AML-193 (cell line): ENCODE measurements at regions not wholly inside any gene's neighbourhood (a gene's known extent, or its start where the extent isn't known, plus 50 kb on each side); places are given as distances from the start of the nearest gene placed in this dataset.
"Not testable (repeated sequence)": the region's sequence is repeated elsewhere in the genome, so short reads cannot be mapped to it uniquely, and the experiment has no call there.

ENCODE experiments used
- DNase-seq, 2 experiments: peaks; one replicate each; lab custom pipeline; 2025; lab: John Stamatoyannopoulos, UW

- DNase-seq = no peak
These were observed 499.7 kb upstream of the RGS6 start for GRCh38 chr14:71432334-71433110.

GRCh38 chr14:71433303-71433702 is 498.9 kb upstream of the RGS6 start:
- no peak for DNase-seq

GRCh38 chr14:71435641-71436040 is 496.6 kb upstream of the RGS6 start:
- DNase-seq = not testable (repeated sequence)

GRCh38 chr14:71437870-71438269 is 494.4 kb upstream of the RGS6 start:
- no peak for DNase-seq

- no peak for DNase-seq
These were observed 493.5 kb upstream of the RGS6 start for GRCh38 chr14:71438684-71439083.

- no peak for DNase-seq
These were observed 491.1 kb upstream of the RGS6 start for GRCh38 chr14:71441126-71441525.

- DNase-seq = no peak
These were observed 488.0 kb upstream of the RGS6 start for GRCh38 chr14:71444030-71444822.

- no peak for DNase-seq
These were observed 483.6 kb upstream of the RGS6 start for GRCh38 chr14:71448431-71449315.

- no peak for DNase-seq
These were observed 482.7 kb upstream of the RGS6 start for GRCh38 chr14:71449316-71450055.

GRCh38 chr14:71451501-71451900 is 480.7 kb upstream of the RGS6 start:
- DNase-seq = no peak

- no peak for DNase-seq
These were observed 479.7 kb upstream of the RGS6 start for GRCh38 chr14:71452539-71452938.

- no peak for DNase-seq
These were observed 479.2 kb upstream of the RGS6 start for GRCh38 chr14:71452987-71453386.

- DNase-seq = no peak
These were observed 478.2 kb upstream of the RGS6 start for GRCh38 chr14:71454010-71454409.

- DNase-seq = no peak
These were observed 477.5 kb upstream of the RGS6 start for GRCh38 chr14:71454513-71455332.

GRCh38 chr14:71460091-71460490 is 472.1 kb upstream of the RGS6 start:
- DNase-seq = no peak

GRCh38 chr14:71461617-71462016 is 470.6 kb upstream of the RGS6 start:
- DNase-seq = not testable (repeated sequence)

- DNase-seq = no peak
These were observed 468.4 kb upstream of the RGS6 start for GRCh38 chr14:71463807-71464206.

- no peak for DNase-seq
These were observed 467.4 kb upstream of the RGS6 start for GRCh38 chr14:71464840-71465239.

- no peak for DNase-seq
These were observed 466.9 kb upstream of the RGS6 start for GRCh38 chr14:71465316-71465715.

GRCh38 chr14:71466251-71466650 is 466.0 kb upstream of the RGS6 start:
- DNase-seq = no peak

GRCh38 chr14:71466946-71467345 is 465.3 kb upstream of the RGS6 start:
- DNase-seq = no peak
